C4-2B (cell line): ENCODE measurements at regions not wholly inside any gene's neighbourhood (a gene's known extent, or its start where the extent isn't known, plus 50 kb on each side); places are given as distances from the start of the nearest gene placed in this dataset.

Experiments
- H3K27ac ChIP-seq: fragments of 450-650 bp; 2 replicates; pipeline ENCODE4 v1.5.1; 2017
- ZFX ChIP-seq: fragments of 450-650 bp; IDR thresholded peaks from 2 replicates; pipeline ENCODE4 v1.6.1; 2017
- TF ChIP-seq, protein P1 (sequence below): fragments of 450-650 bp; conservative IDR thresholded peaks from 2 replicates; pipeline ENCODE4 v1.5.1; 2017; ENCODE audit warnings: mild to moderate bottlenecking

DNA sequence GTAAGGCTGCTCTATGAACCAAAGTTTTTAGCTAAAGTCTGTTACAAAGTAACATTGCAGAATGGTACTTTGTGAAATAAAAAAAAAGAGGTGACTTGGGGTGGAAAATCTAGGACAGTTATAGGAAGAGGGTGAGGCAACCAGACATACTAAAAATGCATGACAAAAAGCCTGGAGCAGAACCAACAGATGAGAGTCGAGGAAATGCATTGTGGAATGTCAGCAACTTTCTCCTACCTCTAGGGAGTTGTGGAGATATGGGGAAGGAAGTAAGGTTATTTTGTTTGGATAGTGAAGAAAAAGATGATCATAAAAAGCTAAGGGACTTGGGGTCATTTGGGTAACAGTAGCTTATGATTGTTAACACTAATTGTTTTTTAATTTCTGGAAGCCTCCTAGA, 295.6 kb downstream of the S1PR1 start:
- H3K27ac ChIP-seq = no peak overlapping the region
- no peak for TF ChIP-seq ZFX
- TF ChIP-seq, protein P1, sequence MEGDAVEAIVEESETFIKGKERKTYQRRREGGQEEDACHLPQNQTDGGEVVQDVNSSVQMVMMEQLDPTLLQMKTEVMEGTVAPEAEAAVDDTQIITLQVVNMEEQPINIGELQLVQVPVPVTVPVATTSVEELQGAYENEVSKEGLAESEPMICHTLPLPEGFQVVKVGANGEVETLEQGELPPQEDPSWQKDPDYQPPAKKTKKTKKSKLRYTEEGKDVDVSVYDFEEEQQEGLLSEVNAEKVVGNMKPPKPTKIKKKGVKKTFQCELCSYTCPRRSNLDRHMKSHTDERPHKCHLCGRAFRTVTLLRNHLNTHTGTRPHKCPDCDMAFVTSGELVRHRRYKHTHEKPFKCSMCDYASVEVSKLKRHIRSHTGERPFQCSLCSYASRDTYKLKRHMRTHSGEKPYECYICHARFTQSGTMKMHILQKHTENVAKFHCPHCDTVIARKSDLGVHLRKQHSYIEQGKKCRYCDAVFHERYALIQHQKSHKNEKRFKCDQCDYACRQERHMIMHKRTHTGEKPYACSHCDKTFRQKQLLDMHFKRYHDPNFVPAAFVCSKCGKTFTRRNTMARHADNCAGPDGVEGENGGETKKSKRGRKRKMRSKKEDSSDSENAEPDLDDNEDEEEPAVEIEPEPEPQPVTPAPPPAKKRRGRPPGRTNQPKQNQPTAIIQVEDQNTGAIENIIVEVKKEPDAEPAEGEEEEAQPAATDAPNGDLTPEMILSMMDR = no peak

- no peak overlapping the region for H3K27ac ChIP-seq
- TF ChIP-seq ZFX = no peak
- TF ChIP-seq, protein P1 = no peak
These were observed 303.3 kb downstream of the S1PR1 start for GRCh38 chr1:101540161-101540560.

DNA sequence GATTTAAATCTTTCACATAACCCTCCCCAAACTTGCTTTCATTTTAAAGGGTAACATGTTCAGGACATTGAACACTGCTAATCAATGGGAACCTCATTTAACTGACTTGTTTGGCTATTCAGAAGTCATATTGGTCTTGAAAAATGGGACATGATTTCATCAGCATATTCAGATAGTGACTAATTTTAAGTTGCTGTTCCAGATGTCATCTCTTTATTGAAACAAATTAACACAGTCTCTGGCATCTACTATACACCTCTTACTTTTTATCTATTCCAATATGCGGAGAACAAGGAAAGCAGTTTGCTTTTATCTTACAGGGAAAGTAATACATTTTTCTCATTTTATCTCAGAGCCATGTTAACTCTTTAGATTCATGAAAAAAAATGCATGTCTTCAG, 310.1 kb downstream of the S1PR1 start:
- H3K27ac ChIP-seq = no peak overlapping the region
- TF ChIP-seq, protein P1 = no peak
- TF ChIP-seq ZFX = no peak

DNA sequence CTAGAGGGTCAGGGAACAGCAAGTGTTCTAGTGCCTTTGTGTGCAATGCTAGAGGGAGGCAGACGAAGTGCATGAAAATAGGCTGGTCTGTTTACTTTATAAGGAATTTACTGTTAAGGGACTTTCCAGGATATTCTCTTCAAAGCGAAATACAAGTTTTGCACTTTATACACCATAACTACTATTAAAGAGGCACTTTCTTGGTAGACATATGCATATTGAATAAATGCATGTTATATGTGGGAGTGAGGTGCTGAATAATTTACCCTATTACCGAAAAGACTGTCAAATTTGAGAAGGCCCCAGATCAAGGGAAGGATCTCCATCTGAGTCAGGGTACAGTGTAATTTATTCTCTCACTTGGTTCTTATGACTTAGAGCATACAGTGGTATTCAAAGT, 310.5 kb downstream of the S1PR1 start:
- H3K27ac ChIP-seq = no peak overlapping the region
- TF ChIP-seq ZFX = no peak
- TF ChIP-seq, protein P1 = no peak

GRCh38 chr1:101548376-101548775, 311.6 kb downstream of the S1PR1 start:
- no peak for TF ChIP-seq ZFX
- TF ChIP-seq, protein P1 = no peak
- H3K27ac ChIP-seq = no peak overlapping the region

DNA sequence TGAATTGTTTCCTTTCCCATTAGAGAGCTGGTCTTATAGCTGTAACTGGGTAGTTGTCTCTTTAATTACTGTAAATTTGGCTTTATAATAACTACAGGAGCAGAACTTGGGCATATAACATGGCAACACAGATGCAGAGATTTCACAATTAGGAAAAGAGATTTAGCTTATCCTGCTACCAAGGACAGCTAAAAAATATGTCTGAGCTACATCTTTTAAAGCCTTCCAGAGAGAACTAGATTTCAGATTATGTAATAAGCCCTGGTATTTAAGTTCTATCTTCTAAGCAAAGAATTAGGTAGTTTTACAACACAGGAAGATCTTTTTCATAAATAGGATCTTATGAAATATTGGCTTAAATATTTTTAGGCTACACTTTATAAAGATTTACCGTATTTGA, 313.8 kb downstream of the S1PR1 start:
- TF ChIP-seq, protein P1 = no peak
- TF ChIP-seq ZFX = no peak
- no peak overlapping the region for H3K27ac ChIP-seq

- no peak for TF ChIP-seq ZFX
- TF ChIP-seq, protein P1 = no peak
- H3K27ac ChIP-seq = no peak overlapping the region
These were observed 330.2 kb downstream of the S1PR1 start for GRCh38 chr1:101566883-101567538.
